LHCN-M2 (cell line): ENCODE measurements at regions not wholly inside any gene's neighbourhood (a gene's known extent, or its start where the extent isn't known, plus 50 kb on each side); places are given as distances from the start of the nearest gene placed in this dataset.
"Not testable (repeated sequence)": the region's sequence is repeated elsewhere in the genome, so short reads cannot be mapped to it uniquely, and the experiment has no call there.

ENCODE experiments used
- DNase-seq: peaks from one replicate; pipeline ENCODE4 v3.0.0-alpha.2; 2012; ENCODE audit warnings: low read depth

- no peak for DNase-seq
Observed at GRCh38 chr15:39411102-39411989, 169.5 kb upstream of the THBS1 start.

GRCh38 chr15:39413558-39413957 lies 167.3 kb upstream of the THBS1 start:
- DNase-seq, result no peak

GRCh38 chr15:39414201-39414600 lies 166.7 kb upstream of the THBS1 start:
- DNase-seq, result no peak

GRCh38 chr15:39415634-39416033 lies 165.2 kb upstream of the THBS1 start:
- DNase-seq, result no peak

GRCh38 chr15:39416258-39416657 lies 164.6 kb upstream of the THBS1 start:
- no peak for DNase-seq

GRCh38 chr15:39417366-39418134 lies 163.3 kb upstream of the THBS1 start:
- DNase-seq, result no peak

GRCh38 chr15:39419651-39420050 lies 161.2 kb upstream of the THBS1 start:
- no peak for DNase-seq

GRCh38 chr15:39420123-39420852 lies 160.6 kb upstream of the THBS1 start:
- not testable (repeated sequence) for DNase-seq

- not testable (repeated sequence) for DNase-seq
Observed at GRCh38 chr15:39420853-39421192, 160.1 kb upstream of the THBS1 start.

GRCh38 chr15:39426552-39427532 lies 154.0 kb upstream of the THBS1 start:
- peak; percentile 98 for DNase-seq

GRCh38 chr15:39427705-39428104 lies 153.2 kb upstream of the THBS1 start:
- DNase-seq, result peak; percentile 34

GRCh38 chr15:39429898-39430357 lies 151.0 kb upstream of the THBS1 start:
- DNase-seq, result peak; percentile 71

- peak; percentile 35 for DNase-seq
Observed at GRCh38 chr15:39430389-39430788, 150.5 kb upstream of the THBS1 start.

GRCh38 chr15:39431376-39431775 lies 149.5 kb upstream of the THBS1 start:
- peak; percentile 31 for DNase-seq

GRCh38 chr15:39432026-39432425 lies 148.9 kb upstream of the THBS1 start:
- DNase-seq, result no peak

- DNase-seq, result no peak
Observed at GRCh38 chr15:39432912-39433348, 147.9 kb upstream of the THBS1 start.

- DNase-seq, result no peak
Observed at GRCh38 chr15:39433376-39433775, 147.5 kb upstream of the THBS1 start.

- no peak for DNase-seq
Observed at GRCh38 chr15:39434163-39434562, 146.7 kb upstream of the THBS1 start.

GRCh38 chr15:39434751-39435238 lies 146.1 kb upstream of the THBS1 start:
- no peak for DNase-seq

- DNase-seq, result no peak
Observed at GRCh38 chr15:39435244-39435643, 145.6 kb upstream of the THBS1 start.

- DNase-seq, result no peak
Observed at GRCh38 chr15:39438260-39438659, 142.6 kb upstream of the THBS1 start.
